ENCODE measurements at regions not wholly inside any gene's neighbourhood (a gene's known extent, or its start where the extent isn't known, plus 50 kb on each side); places are given as distances from the start of the nearest gene placed in this dataset.

GRCh38 chr1:67615886-67616285 lies 69.1 kb upstream of the GADD45A start:
- TF ChIP-seq PBX3 (CRISPR knock-in tag; IDR thresholded peaks at IDR 0.05), result no peak
- TF ChIP-seq ZBTB11 (tag by site-specific recombination; conservative IDR thresholded peaks at IDR 0.05; ENCODE audit: low read depth), result no peak
- TF ChIP-seq ZNF280D (tag by site-specific recombination; IDR thresholded peaks at IDR 0.05), result no peak
- TF ChIP-seq CTCF (tag by site-specific recombination; IDR thresholded peaks at IDR 0.05), result no peak
- no peak for TF ChIP-seq ZNF23 (tag by site-specific recombination; IDR thresholded peaks at IDR 0.05; ENCODE audit: borderline replicate concordance)
- TF ChIP-seq ZNF274 (IDR thresholded peaks at IDR 0.05; ENCODE audit: low read length), result no peak
- no peak for TF ChIP-seq ZNF274 (tag by site-specific recombination; IDR thresholded peaks at IDR 0.05; ENCODE audit: borderline replicate concordance)
- TF ChIP-seq HOXA7 (CRISPR knock-in tag; IDR thresholded peaks at IDR 0.05; ENCODE audit: borderline replicate concordance), result no peak
- no peak for TF ChIP-seq BCL11A (tag by site-specific recombination; IDR thresholded peaks at IDR 0.05; ENCODE audit: low read depth)
- TF ChIP-seq OSR2 (tag by site-specific recombination; IDR thresholded peaks at IDR 0.05), result no peak
- TF ChIP-seq ZNF138 (tag by site-specific recombination; IDR thresholded peaks at IDR 0.05; ENCODE audit: borderline replicate concordance), result no peak
- TF ChIP-seq ZNF768 (tag by site-specific recombination; IDR thresholded peaks at IDR 0.05), result no peak
- TF ChIP-seq SALL2 (tag by site-specific recombination; IDR thresholded peaks at IDR 0.05; ENCODE audit: borderline replicate concordance), result no peak

Measured in HEK293 (cell line).